Breast epithelium (tissue), 4 donors: ENCODE measurements at regions not wholly inside any gene's neighbourhood (a gene's known extent, or its start where the extent isn't known, plus 50 kb on each side); places are given as distances from the start of the nearest gene placed in this dataset.
"Not testable (repeated sequence)": the region's sequence is repeated elsewhere in the genome, so short reads cannot be mapped to it uniquely, and the experiment has no call there.

Experiments used
- DNase-seq, 2 donors: peaks; one replicate each; pipeline ENCODE4 v3.0.0-alpha.2; 2019; ENCODE audit warnings: low spot score in 2 of 2
- H3K27ac ChIP-seq, 2 donors: fragments of 200-600 bp; sonication (generic) in 1 of 2; one replicate each; pipeline ENCODE4 v1.5.1; 2016 to 2019; ENCODE audit warnings: mild to moderate bottlenecking in 1 of 2
- H3K27me3 ChIP-seq, 2 donors: fragments of 200-600 bp; sonication (generic) in 1 of 2; one replicate each; pipeline versions ENCODE4 v1.5.1 to v1.6.0; 2017 to 2019; ENCODE audit warnings: control low read depth in 1 of 2, mild to moderate bottlenecking in 1 of 2
- H3K36me3 ChIP-seq: fragments of 200-600 bp; one replicate; pipeline ENCODE4 v1.5.1; 2019
- H3K4me1 ChIP-seq, 2 donors: fragments of 200-600 bp; sonication (generic); one replicate each; pipeline ENCODE4 v1.5.1; 2016 to 2019; ENCODE audit warnings: control low read depth in 1 of 2
- H3K4me3 ChIP-seq, 3 donors: fragments of 200-600 bp; sonication (generic); 1 replicate in 2 of 3; 2 replicates in 1 of 3; pipeline ENCODE4 v1.5.1; 2016 to 2019; ENCODE audit warnings: mild to moderate bottlenecking in 3 of 3, moderate library complexity in 2 of 3
- H3K9me3 ChIP-seq, 2 donors: fragments of 200-600 bp; sonication (generic) in 1 of 2; one replicate each; pipeline ENCODE4 v1.5.1; 2016 to 2019; ENCODE audit warnings: control low read depth in 1 of 2
- CTCF ChIP-seq, 3 donors: fragments of 450-650 bp; IDR thresholded peaks; one replicate each; pipeline ENCODE4 v1.5.1; 2016 to 2017; ENCODE audit warnings: antibody characterized with exemption in 3 of 3, mild to moderate bottlenecking in 3 of 3, moderate library complexity in 3 of 3
- POLR2A ChIP-seq: fragments of 450-650 bp; IDR thresholded peaks from one replicate; pipeline ENCODE4 v1.6.1; 2016; ENCODE audit warnings: antibody characterized with exemption, mild to moderate bottlenecking, moderate library complexity
- POLR2AphosphoS5 ChIP-seq, 3 donors: sonication (generic); formaldehyde crosslinking; IDR thresholded peaks; one replicate each; pipeline ENCODE4 v1.6.1; 2017; ENCODE audit warnings: antibody characterized with exemption in 3 of 3
- intact Hi-C: fragments of 100-400 bp; cut with DNase I; formaldehyde crosslinking; loops from one replicate; pipeline ENCODE4 v1.15.1; 2023; ENCODE audit warnings: low total_unique reads

GRCh38 chr5:84437673-84438315 lies 53.1 kb upstream of the EDIL3 start:
- Histone ChIP-seq H3K4me3 (no peak overlapping the region), H3K27ac (no peak overlapping the region), H3K9me3 (no peaks in the 10 kb centered on the region), H3K36me3 (no peaks in the 10 kb centered on the region), H3K4me1 (no peaks in the 10 kb centered on the region), H3K27me3 (no peaks in the 10 kb centered on the region)
- DNase-seq = no peak
- TF ChIP-seq POLR2AphosphoS5 (IDR thresholded peaks at IDR 0.05) = no peak
- TF ChIP-seq CTCF (IDR thresholded peaks at IDR 0.05) = no peak
- no peak for TF ChIP-seq POLR2A
- intact Hi-C loops = no loop called here

- TF ChIP-seq CTCF (IDR thresholded peaks at IDR 0.05) = no peak
- no peak for TF ChIP-seq POLR2AphosphoS5 (IDR thresholded peaks at IDR 0.05)
- TF ChIP-seq POLR2A = no peak
Observed at GRCh38 chr5:84436866-84437265, 52.2 kb upstream of the EDIL3 start.

GRCh38 chr5:84435861-84436346 lies 51.2 kb upstream of the EDIL3 start:
- H3K4me1 ChIP-seq, H3K4me3 ChIP-seq, DNase-seq, H3K36me3 ChIP-seq, H3K27me3 ChIP-seq, intact Hi-C loops, H3K9me3 ChIP-seq, H3K27ac ChIP-seq: not testable (repeated sequence)

More at GRCh38 chr5:84436866-84437265, 52.2 kb upstream of the EDIL3 start:
- intact Hi-C loops = no loop called here
- H3K27me3 ChIP-seq = no peaks in the 10 kb centered on the region
- H3K9me3 ChIP-seq = no peaks in the 10 kb centered on the region
- DNase-seq = no peak
- H3K4me1 ChIP-seq = no peaks in the 10 kb centered on the region
- H3K27ac ChIP-seq = no peak overlapping the region
- H3K4me3 ChIP-seq = no peak overlapping the region
- no peaks in the 10 kb centered on the region for H3K36me3 ChIP-seq
